Breast epithelium (tissue), 4 donors: ENCODE measurements at regions not wholly inside any gene's neighbourhood (a gene's known extent, or its start where the extent isn't known, plus 50 kb on each side); places are given as distances from the start of the nearest gene placed in this dataset.

Experiments used
- DNase-seq, 2 donors: peaks; one replicate each; pipeline ENCODE4 v3.0.0-alpha.2; 2019; ENCODE audit warnings: low spot score in 2 of 2
- H3K27ac ChIP-seq, 2 donors: fragments of 200-600 bp; sonication (generic) in 1 of 2; one replicate each; pipeline ENCODE4 v1.5.1; 2016 to 2019; ENCODE audit warnings: mild to moderate bottlenecking in 1 of 2
- H3K27me3 ChIP-seq, 2 donors: fragments of 200-600 bp; sonication (generic) in 1 of 2; one replicate each; pipeline versions ENCODE4 v1.5.1 to v1.6.0; 2017 to 2019; ENCODE audit warnings: control low read depth in 1 of 2, mild to moderate bottlenecking in 1 of 2
- H3K36me3 ChIP-seq: fragments of 200-600 bp; one replicate; pipeline ENCODE4 v1.5.1; 2019
- H3K4me1 ChIP-seq, 2 donors: fragments of 200-600 bp; sonication (generic); one replicate each; pipeline ENCODE4 v1.5.1; 2016 to 2019; ENCODE audit warnings: control low read depth in 1 of 2
- H3K4me3 ChIP-seq, 3 donors: fragments of 200-600 bp; sonication (generic); 1 replicate in 2 of 3; 2 replicates in 1 of 3; pipeline ENCODE4 v1.5.1; 2016 to 2019; ENCODE audit warnings: mild to moderate bottlenecking in 3 of 3, moderate library complexity in 2 of 3
- H3K9me3 ChIP-seq, 2 donors: fragments of 200-600 bp; sonication (generic) in 1 of 2; one replicate each; pipeline ENCODE4 v1.5.1; 2016 to 2019; ENCODE audit warnings: control low read depth in 1 of 2
- POLR2A ChIP-seq: fragments of 450-650 bp; IDR thresholded peaks from one replicate; pipeline ENCODE4 v1.6.1; 2016; ENCODE audit warnings: antibody characterized with exemption, mild to moderate bottlenecking, moderate library complexity
- POLR2AphosphoS5 ChIP-seq, 3 donors: sonication (generic); formaldehyde crosslinking; IDR thresholded peaks; one replicate each; pipeline ENCODE4 v1.6.1; 2017; ENCODE audit warnings: antibody characterized with exemption in 3 of 3
- intact Hi-C: fragments of 100-400 bp; cut with DNase I; formaldehyde crosslinking; loops from one replicate; pipeline ENCODE4 v1.15.1; 2023; ENCODE audit warnings: low total_unique reads
- TF ChIP-seq, protein P1 (sequence below), 3 donors: fragments of 450-650 bp; IDR thresholded peaks; one replicate each; pipeline ENCODE4 v1.5.1; 2016 to 2017; ENCODE audit warnings: antibody characterized with exemption in 3 of 3, mild to moderate bottlenecking in 3 of 3, moderate library complexity in 3 of 3

DNA sequence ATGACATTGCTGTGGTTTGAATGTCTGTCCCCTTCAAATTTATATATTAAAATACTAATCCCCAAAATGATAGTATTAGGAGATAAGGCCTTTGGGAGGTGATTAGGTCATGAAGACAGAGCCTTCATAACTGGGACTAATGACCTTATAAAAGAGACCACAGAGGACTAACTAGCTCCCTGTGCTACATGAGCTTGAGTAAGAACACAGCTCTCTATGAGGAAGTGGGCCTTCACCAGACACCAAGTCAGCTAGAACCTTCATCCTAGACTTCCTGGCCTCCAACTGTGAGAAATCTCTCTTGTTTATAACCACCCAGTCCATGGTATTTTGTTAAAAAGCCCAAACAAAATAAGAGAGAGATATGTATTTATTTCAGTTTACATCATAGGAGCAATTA lies 242.2 kb upstream of the CTSO start:
- TF ChIP-seq POLR2A (no peak), POLR2AphosphoS5 (IDR thresholded peaks at IDR 0.05) (no peak)
- TF ChIP-seq, protein P1, sequence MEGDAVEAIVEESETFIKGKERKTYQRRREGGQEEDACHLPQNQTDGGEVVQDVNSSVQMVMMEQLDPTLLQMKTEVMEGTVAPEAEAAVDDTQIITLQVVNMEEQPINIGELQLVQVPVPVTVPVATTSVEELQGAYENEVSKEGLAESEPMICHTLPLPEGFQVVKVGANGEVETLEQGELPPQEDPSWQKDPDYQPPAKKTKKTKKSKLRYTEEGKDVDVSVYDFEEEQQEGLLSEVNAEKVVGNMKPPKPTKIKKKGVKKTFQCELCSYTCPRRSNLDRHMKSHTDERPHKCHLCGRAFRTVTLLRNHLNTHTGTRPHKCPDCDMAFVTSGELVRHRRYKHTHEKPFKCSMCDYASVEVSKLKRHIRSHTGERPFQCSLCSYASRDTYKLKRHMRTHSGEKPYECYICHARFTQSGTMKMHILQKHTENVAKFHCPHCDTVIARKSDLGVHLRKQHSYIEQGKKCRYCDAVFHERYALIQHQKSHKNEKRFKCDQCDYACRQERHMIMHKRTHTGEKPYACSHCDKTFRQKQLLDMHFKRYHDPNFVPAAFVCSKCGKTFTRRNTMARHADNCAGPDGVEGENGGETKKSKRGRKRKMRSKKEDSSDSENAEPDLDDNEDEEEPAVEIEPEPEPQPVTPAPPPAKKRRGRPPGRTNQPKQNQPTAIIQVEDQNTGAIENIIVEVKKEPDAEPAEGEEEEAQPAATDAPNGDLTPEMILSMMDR (IDR thresholded peaks at IDR 0.05), result no peak
- intact Hi-C loops, result no loop called here
- no peaks in the 10 kb centered on the region for H3K4me1 ChIP-seq
- DNase-seq, result no peak
- no peak overlapping the region for H3K4me3 ChIP-seq
- H3K36me3 ChIP-seq, result no peaks in the 10 kb centered on the region
- no peaks in the 10 kb centered on the region for H3K9me3 ChIP-seq
- no peaks in the 10 kb centered on the region for H3K27me3 ChIP-seq
- no peak overlapping the region for H3K27ac ChIP-seq

DNA sequence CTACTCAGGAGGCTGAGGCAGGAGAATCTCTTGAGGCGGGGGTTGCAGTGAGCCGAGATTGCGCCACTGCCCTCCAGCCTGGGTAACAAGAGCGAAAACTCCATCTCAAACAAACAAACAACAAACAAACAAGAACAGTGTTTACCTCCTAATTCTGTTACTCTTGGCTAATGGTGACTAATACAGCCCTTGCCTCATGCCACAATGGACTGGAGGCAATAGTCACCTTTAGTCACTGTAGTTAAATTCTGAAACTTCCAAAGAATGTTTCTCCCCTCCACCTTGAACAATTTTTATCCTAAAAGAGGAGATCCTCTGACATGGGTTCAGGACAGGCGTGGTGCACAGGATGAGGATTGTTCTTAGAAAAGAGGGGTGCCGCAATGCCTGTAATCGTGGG lies 241.2 kb upstream of the CTSO start:
- no peak for DNase-seq
- no peaks in the 10 kb centered on the region for H3K27me3 ChIP-seq
- TF ChIP-seq POLR2AphosphoS5 (IDR thresholded peaks at IDR 0.05) (no peak), POLR2A (no peak)
- TF ChIP-seq, protein P1 (IDR thresholded peaks at IDR 0.05), result no peak
- H3K27ac ChIP-seq, result no peak overlapping the region
- intact Hi-C loops, result no loop called here
- H3K9me3 ChIP-seq, result no peaks in the 10 kb centered on the region
- no peaks in the 10 kb centered on the region for H3K36me3 ChIP-seq
- H3K4me3 ChIP-seq, result no peak overlapping the region
- no peaks in the 10 kb centered on the region for H3K4me1 ChIP-seq

DNA sequence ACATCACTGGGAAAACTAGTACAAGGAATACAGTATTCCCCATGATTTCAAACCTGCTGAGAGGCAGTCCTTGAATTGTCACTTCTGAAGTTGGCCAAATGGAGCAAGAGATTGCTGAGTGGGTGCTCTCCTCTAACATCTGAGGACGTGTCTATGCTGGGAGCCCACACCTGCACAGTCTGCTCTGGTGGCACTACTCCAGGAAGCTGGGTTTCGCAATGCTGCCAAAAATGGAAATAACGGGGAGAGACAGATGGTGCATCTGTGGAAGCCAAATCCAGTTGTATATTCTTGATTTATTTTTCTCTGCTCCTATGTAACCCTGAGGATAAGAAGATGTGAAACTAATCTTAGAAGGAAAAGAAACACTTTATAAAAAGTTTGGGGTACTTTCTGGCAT lies 240.1 kb upstream of the CTSO start:
- Histone ChIP-seq H3K27ac (no peak overlapping the region), H3K4me1 (no peaks in the 10 kb centered on the region), H3K4me3 (no peak overlapping the region), H3K27me3 (no peaks in the 10 kb centered on the region), H3K36me3 (no peaks in the 10 kb centered on the region), H3K9me3 (no peaks in the 10 kb centered on the region)
- TF ChIP-seq POLR2AphosphoS5 (IDR thresholded peaks at IDR 0.05), result no peak
- intact Hi-C loops, result no loop called here
- no peak for DNase-seq

DNA sequence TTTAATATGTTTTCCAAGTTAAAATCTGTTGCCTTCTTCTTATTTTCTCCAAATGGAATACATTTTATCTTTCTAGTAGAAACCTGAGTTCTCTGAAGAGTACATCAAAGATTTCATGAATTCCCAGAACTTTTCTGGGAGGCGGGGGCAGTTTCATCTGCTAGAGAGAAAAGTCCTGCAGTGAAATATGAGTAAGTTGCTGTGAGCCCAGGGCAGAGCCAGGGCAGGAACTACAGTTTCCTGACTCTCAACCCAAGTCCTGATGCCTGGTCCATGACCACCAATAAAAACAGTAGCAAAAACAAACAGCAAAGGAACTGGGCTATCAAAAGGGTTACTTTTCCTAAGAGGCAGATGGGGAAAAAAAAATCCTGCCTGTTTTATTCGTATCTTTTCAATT lies 239.4 kb upstream of the CTSO start:
- Histone ChIP-seq H3K4me1 (no peaks in the 10 kb centered on the region), H3K4me3 (no peak overlapping the region), H3K36me3 (no peaks in the 10 kb centered on the region), H3K27ac (no peak overlapping the region), H3K9me3 (no peaks in the 10 kb centered on the region), H3K27me3 (no peaks in the 10 kb centered on the region)
- intact Hi-C loops, result no loop called here
- DNase-seq, result no peak
- TF ChIP-seq, protein P1 (IDR thresholded peaks at IDR 0.05), result no peak
- no peak for TF ChIP-seq POLR2AphosphoS5 (IDR thresholded peaks at IDR 0.05)
- no peak for TF ChIP-seq POLR2A

DNA sequence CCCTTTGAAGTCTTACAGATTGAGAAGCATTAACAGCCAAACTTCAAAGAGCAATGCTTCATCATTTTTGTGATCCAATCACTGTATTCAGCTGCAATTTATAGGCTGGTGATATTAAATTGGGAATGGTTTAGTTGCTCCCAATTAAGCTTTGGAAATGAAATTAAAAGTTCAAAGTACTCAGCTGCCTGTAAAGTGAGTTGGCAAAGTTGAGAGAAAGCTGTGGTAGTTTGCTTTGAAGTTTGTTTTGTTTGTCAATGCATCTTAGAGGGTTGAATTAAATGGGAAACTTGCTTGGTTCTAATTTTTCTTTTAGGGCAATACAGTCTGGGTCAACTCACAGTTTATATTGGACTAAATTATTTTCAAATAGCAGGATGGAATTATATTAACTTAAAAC lies 238.4 kb upstream of the CTSO start:
- no peaks in the 10 kb centered on the region for H3K9me3 ChIP-seq
- no peaks in the 10 kb centered on the region for H3K36me3 ChIP-seq
- H3K27ac ChIP-seq, result no peak overlapping the region
- intact Hi-C loops, result no loop called here
- no peak for DNase-seq
- H3K4me3 ChIP-seq, result no peak overlapping the region
- H3K27me3 ChIP-seq, result no peaks in the 10 kb centered on the region
- TF ChIP-seq, protein P1 (IDR thresholded peaks at IDR 0.05), result no peak
- no peak for TF ChIP-seq POLR2A
- H3K4me1 ChIP-seq, result no peaks in the 10 kb centered on the region

DNA sequence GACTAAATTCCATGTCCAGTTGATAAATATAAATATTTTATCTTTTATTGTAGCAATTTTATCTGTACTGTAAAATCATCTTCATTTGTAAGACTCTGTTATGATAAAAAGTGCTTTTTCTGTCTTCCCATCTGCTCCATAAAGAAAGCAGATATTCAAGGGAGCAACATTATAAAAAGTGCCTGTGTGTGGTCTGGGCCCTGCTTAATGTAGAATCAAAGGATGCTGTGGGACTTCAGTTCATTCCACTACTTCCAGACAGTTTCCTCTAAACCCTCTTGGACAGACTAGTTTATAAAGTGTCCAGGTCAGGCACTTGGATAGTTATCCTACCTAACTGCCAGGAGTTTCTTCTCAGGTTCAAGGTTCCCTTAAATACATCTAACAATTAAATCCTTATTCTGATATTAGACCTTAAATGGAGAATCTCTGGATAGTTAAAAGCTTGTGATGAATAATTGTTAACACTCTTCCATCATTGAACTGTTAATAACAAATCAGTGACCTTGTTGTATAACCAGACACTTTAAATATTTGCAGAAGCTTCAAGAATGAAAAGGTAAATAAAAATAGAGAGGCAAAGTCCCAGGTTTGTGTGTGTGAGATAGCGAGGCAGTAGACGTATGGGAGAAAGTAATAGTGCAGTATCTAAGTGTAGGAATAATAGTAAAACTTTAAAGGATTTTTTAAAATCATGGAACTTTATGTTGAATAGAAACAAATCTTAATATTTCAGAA lies 237.5 kb upstream of the CTSO start:
- DNase-seq, result no peak
- H3K27ac ChIP-seq, result no peak overlapping the region
- H3K36me3 ChIP-seq, result no peaks in the 10 kb centered on the region
- no peaks in the 10 kb centered on the region for H3K27me3 ChIP-seq
- TF ChIP-seq POLR2A (no peak), POLR2AphosphoS5 (IDR thresholded peaks at IDR 0.05) (no peak)
- TF ChIP-seq, protein P1 (IDR thresholded peaks at IDR 0.05), result no peak
- H3K4me3 ChIP-seq, result no peak overlapping the region
- intact Hi-C loops, result no loop called here
- no peaks in the 10 kb centered on the region for H3K9me3 ChIP-seq
- no peaks in the 10 kb centered on the region for H3K4me1 ChIP-seq
